ENCODE measurements at regions not wholly inside any gene's neighbourhood (a gene's known extent, or its start where the extent isn't known, plus 50 kb on each side); places are given as distances from the start of the nearest gene placed in this dataset.

GRCh38 chr3:10600726-10601125 is 95.3 kb upstream of the ATP2B2 start:
- Mint-ChIP-seq H3K36me3 (ENCODE audit: insufficient read depth) (no peaks in the 10 kb centered on the region), H3K27me3 (ENCODE audit: low read depth) (peaks cover 28% of the 10 kb centered on the region), H3K4me3 (no peak overlapping the region), H3K9me3 (no peaks in the 10 kb centered on the region), H3K4me1 (ENCODE audit: low read depth) (peaks cover 35% of the 10 kb centered on the region)
- ATAC-seq = no peak
- DNase-seq = no peak

GRCh38 chr3:10601151-10601856 is 95.9 kb upstream of the ATP2B2 start:
- DNase-seq (no peak), ATAC-seq (no peak)
- H3K4me1 Mint-ChIP-seq (ENCODE audit: low read depth) = peaks cover 35% of the 10 kb centered on the region
- H3K27me3 Mint-ChIP-seq (ENCODE audit: low read depth) = peaks cover 26% of the 10 kb centered on the region
- no peaks in the 10 kb centered on the region for H3K36me3 Mint-ChIP-seq (ENCODE audit: insufficient read depth)
- H3K4me3 Mint-ChIP-seq = no peak overlapping the region
- H3K9me3 Mint-ChIP-seq = no peaks in the 10 kb centered on the region

GRCh38 chr3:10601857-10602230 is 96.5 kb upstream of the ATP2B2 start:
- H3K27me3 Mint-ChIP-seq (ENCODE audit: low read depth) = peaks cover 28% of the 10 kb centered on the region
- ATAC-seq (no peak), DNase-seq (no peak)
- no peak overlapping the region for H3K4me3 Mint-ChIP-seq
- H3K9me3 Mint-ChIP-seq = no peaks in the 10 kb centered on the region
- peaks cover 35% of the 10 kb centered on the region for H3K4me1 Mint-ChIP-seq (ENCODE audit: low read depth)
- H3K36me3 Mint-ChIP-seq (ENCODE audit: insufficient read depth) = no peaks in the 10 kb centered on the region

- DNase-seq (no peak), ATAC-seq (no peak)
- H3K4me3 Mint-ChIP-seq = no peak overlapping the region
- peaks cover 35% of the 10 kb centered on the region for H3K4me1 Mint-ChIP-seq (ENCODE audit: low read depth)
- no peaks in the 10 kb centered on the region for H3K36me3 Mint-ChIP-seq (ENCODE audit: insufficient read depth)
- peaks cover 24% of the 10 kb centered on the region for H3K27me3 Mint-ChIP-seq (ENCODE audit: low read depth)
- no peaks in the 10 kb centered on the region for H3K9me3 Mint-ChIP-seq
Observed at GRCh38 chr3:10602271-10602670, 96.9 kb upstream of the ATP2B2 start.

- DNase-seq (peak; percentile 55), ATAC-seq (peak; percentile 97)
- Mint-ChIP-seq H3K4me1 (ENCODE audit: low read depth) (peaks cover 35% of the 10 kb centered on the region), H3K9me3 (no peaks in the 10 kb centered on the region), H3K4me3 (peak overlapping the region; percentile 34), H3K27me3 (ENCODE audit: low read depth) (peaks cover 26% of the 10 kb centered on the region), H3K36me3 (ENCODE audit: insufficient read depth) (no peaks in the 10 kb centered on the region)
Observed at GRCh38 chr3:10602769-10603768, 97.7 kb upstream of the ATP2B2 start.

- Mint-ChIP-seq H3K27me3 (ENCODE audit: low read depth) (peaks cover 22% of the 10 kb centered on the region), H3K9me3 (peaks cover 14% of the 10 kb centered on the region)
- DNase-seq = no peak
Observed at GRCh38 chr3:10609134-10609533, 103.7 kb upstream of the ATP2B2 start.

GRCh38 chr3:10614168-10614567 is 108.8 kb upstream of the ATP2B2 start:
- peaks cover 12% of the 10 kb centered on the region for H3K27me3 Mint-ChIP-seq (ENCODE audit: low read depth)

More at GRCh38 chr3:10609134-10609533, 103.7 kb upstream of the ATP2B2 start:
- peaks cover 10% of the 10 kb centered on the region for H3K4me1 Mint-ChIP-seq (ENCODE audit: low read depth)
- no peak for ATAC-seq
- no peaks in the 10 kb centered on the region for H3K36me3 Mint-ChIP-seq (ENCODE audit: insufficient read depth)
- no peak overlapping the region for H3K4me3 Mint-ChIP-seq

GRCh38 chr3:10615715-10616114 is 110.3 kb upstream of the ATP2B2 start:
- peaks cover 20% of the 10 kb centered on the region for H3K27me3 Mint-ChIP-seq (ENCODE audit: low read depth)
- no peaks in the 10 kb centered on the region for H3K36me3 Mint-ChIP-seq (ENCODE audit: insufficient read depth)
- H3K4me1 Mint-ChIP-seq (ENCODE audit: low read depth) = no peaks in the 10 kb centered on the region
- peaks cover 19% of the 10 kb centered on the region for H3K9me3 Mint-ChIP-seq
- ATAC-seq = no peak
- DNase-seq = no peak
- H3K4me3 Mint-ChIP-seq = no peak overlapping the region

More at GRCh38 chr3:10614168-10614567, 108.8 kb upstream of the ATP2B2 start:
- no peak overlapping the region for H3K4me3 Mint-ChIP-seq
- DNase-seq (no peak), ATAC-seq (no peak)
- no peaks in the 10 kb centered on the region for H3K36me3 Mint-ChIP-seq (ENCODE audit: insufficient read depth)
- no peaks in the 10 kb centered on the region for H3K4me1 Mint-ChIP-seq (ENCODE audit: low read depth)
- H3K9me3 Mint-ChIP-seq = peaks cover 19% of the 10 kb centered on the region

GRCh38 chr3:10616321-10616720 is 110.9 kb upstream of the ATP2B2 start:
- Mint-ChIP-seq H3K4me1 (ENCODE audit: low read depth) (no peaks in the 10 kb centered on the region), H3K9me3 (peaks cover 19% of the 10 kb centered on the region), H3K4me3 (no peak overlapping the region), H3K36me3 (ENCODE audit: insufficient read depth) (no peaks in the 10 kb centered on the region), H3K27me3 (ENCODE audit: low read depth) (peaks cover 23% of the 10 kb centered on the region)
- ATAC-seq (no peak), DNase-seq (no peak)

- Mint-ChIP-seq H3K27me3 (ENCODE audit: low read depth) (peaks cover 15% of the 10 kb centered on the region), H3K4me3 (no peak overlapping the region), H3K9me3 (peaks cover under 1% of the 10 kb centered on the region), H3K4me1 (ENCODE audit: low read depth) (no peaks in the 10 kb centered on the region), H3K36me3 (ENCODE audit: insufficient read depth) (no peaks in the 10 kb centered on the region)
- DNase-seq (no peak), ATAC-seq (no peak)
Observed at GRCh38 chr3:10619989-10620832, 114.8 kb upstream of the ATP2B2 start.

- ATAC-seq (no peak), DNase-seq (no peak)
- Mint-ChIP-seq H3K27me3 (ENCODE audit: low read depth) (peaks cover 15% of the 10 kb centered on the region), H3K4me3 (no peak overlapping the region), H3K36me3 (ENCODE audit: insufficient read depth) (no peaks in the 10 kb centered on the region), H3K4me1 (ENCODE audit: low read depth) (no peaks in the 10 kb centered on the region), H3K9me3 (no peaks in the 10 kb centered on the region)
Observed at GRCh38 chr3:10620833-10621082, 115.4 kb upstream of the ATP2B2 start.

- Mint-ChIP-seq H3K4me1 (ENCODE audit: low read depth) (no peaks in the 10 kb centered on the region), H3K9me3 (no peaks in the 10 kb centered on the region), H3K4me3 (no peak overlapping the region), H3K36me3 (ENCODE audit: insufficient read depth) (no peaks in the 10 kb centered on the region), H3K27me3 (ENCODE audit: low read depth) (peaks cover 13% of the 10 kb centered on the region)
- DNase-seq = no peak
- no peak for ATAC-seq
Observed at GRCh38 chr3:10623578-10624275, 118.3 kb upstream of the ATP2B2 start.

- Mint-ChIP-seq H3K9me3 (no peaks in the 10 kb centered on the region), H3K4me3 (no peak overlapping the region), H3K4me1 (ENCODE audit: low read depth) (no peaks in the 10 kb centered on the region), H3K27me3 (ENCODE audit: low read depth) (peaks cover 4% of the 10 kb centered on the region), H3K36me3 (ENCODE audit: insufficient read depth) (no peaks in the 10 kb centered on the region)
- DNase-seq (no peak), ATAC-seq (no peak)
Observed at GRCh38 chr3:10625323-10625722, 119.9 kb upstream of the ATP2B2 start.

Measured in activated T-cell treated with anti-CD3 and anti-CD28 coated beads, Interleukin-2, amount 50 U/mL, for 4 hours (primary cell).